ENCODE measurements at regions not wholly inside any gene's neighbourhood (a gene's known extent, or its start where the extent isn't known, plus 50 kb on each side); places are given as distances from the start of the nearest gene placed in this dataset.
"Not testable (repeated sequence)": the region's sequence is repeated elsewhere in the genome, so short reads cannot be mapped to it uniquely, and the experiment has no call there.

DNA sequence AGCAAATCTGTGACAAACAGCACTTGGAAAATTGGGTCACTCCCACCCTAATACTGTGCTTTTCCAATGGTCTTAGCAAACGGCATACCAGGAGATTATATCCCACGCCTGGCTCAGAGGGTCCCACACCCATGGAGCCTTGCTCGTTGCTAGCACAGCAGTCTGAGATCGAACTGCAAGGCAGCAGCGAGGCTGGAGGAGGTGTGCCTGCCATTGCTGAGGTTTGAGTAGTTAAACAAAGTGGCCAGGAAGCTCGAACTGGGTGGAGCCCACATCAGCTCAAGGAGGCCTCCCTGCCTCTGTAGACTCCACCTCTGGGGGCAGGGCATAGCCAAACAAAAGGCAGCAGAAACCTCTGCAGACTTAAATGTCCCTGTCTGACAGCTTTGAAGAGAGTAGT, 440.5 kb upstream of the ACTBL2 start:
- not testable (repeated sequence) for TF ChIP-seq CTCF (optimal IDR thresholded peaks at IDR 0.05 in 1 of 3, IDR thresholded peaks at IDR 0.05 in 1 of 3, conservative IDR thresholded peaks at IDR 0.05 in 1 of 3; ENCODE audit: extremely low read depth in 1 of 3, insufficient read depth in 2 of 3, low read length in 3 of 3); EZH2 (IDR thresholded peaks at IDR 0.05; ENCODE audit: low read length)
